ENCODE measurements at regions not wholly inside any gene's neighbourhood (a gene's known extent, or its start where the extent isn't known, plus 50 kb on each side); places are given as distances from the start of the nearest gene placed in this dataset.

GRCh38 chr16:51722467-51722866 lies 571.4 kb upstream of the SALL1 start:
- TF ChIP-seq RFX1 (IDR thresholded peaks at IDR 0.05) = no peak
- no peak for TF ChIP-seq STAT5B (CRISPR knock-in tag; IDR thresholded peaks at IDR 0.05)
